ENCODE measurements at regions not wholly inside any gene's neighbourhood (a gene's known extent, or its start where the extent isn't known, plus 50 kb on each side); places are given as distances from the start of the nearest gene placed in this dataset.

- TF ChIP-seq, protein P1, sequence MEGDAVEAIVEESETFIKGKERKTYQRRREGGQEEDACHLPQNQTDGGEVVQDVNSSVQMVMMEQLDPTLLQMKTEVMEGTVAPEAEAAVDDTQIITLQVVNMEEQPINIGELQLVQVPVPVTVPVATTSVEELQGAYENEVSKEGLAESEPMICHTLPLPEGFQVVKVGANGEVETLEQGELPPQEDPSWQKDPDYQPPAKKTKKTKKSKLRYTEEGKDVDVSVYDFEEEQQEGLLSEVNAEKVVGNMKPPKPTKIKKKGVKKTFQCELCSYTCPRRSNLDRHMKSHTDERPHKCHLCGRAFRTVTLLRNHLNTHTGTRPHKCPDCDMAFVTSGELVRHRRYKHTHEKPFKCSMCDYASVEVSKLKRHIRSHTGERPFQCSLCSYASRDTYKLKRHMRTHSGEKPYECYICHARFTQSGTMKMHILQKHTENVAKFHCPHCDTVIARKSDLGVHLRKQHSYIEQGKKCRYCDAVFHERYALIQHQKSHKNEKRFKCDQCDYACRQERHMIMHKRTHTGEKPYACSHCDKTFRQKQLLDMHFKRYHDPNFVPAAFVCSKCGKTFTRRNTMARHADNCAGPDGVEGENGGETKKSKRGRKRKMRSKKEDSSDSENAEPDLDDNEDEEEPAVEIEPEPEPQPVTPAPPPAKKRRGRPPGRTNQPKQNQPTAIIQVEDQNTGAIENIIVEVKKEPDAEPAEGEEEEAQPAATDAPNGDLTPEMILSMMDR (IDR thresholded peaks at IDR 0.05): no peak
- DNase-seq (ENCODE audit: low spot score): no peak
- Mint-ChIP-seq H3K27ac (ENCODE audit: unreplicated experiment) (peak overlapping the region; percentile 92), H3K4me1 (ENCODE audit: low read depth) (peaks cover 94% of the 10 kb centered on the region), H3K4me3 (ENCODE audit: unreplicated experiment) (no peak overlapping the region), H3K9me3 (ENCODE audit: low read depth) (peaks cover 4% of the 10 kb centered on the region), H3K27me3 (ENCODE audit: low read depth) (no peaks in the 10 kb centered on the region), H3K36me3 (ENCODE audit: low read depth) (no peaks in the 10 kb centered on the region)
These were observed 220.3 kb upstream of the DAPK1 start for GRCh38 chr9:87277346-87277745.

- Mint-ChIP-seq H3K9me3 (ENCODE audit: low read depth) (peaks cover 4% of the 10 kb centered on the region), H3K4me3 (ENCODE audit: unreplicated experiment) (no peak overlapping the region), H3K36me3 (ENCODE audit: low read depth) (no peaks in the 10 kb centered on the region), H3K27ac (ENCODE audit: unreplicated experiment) (peak overlapping the region; percentile 77), H3K4me1 (ENCODE audit: low read depth) (peaks cover 98% of the 10 kb centered on the region), H3K27me3 (ENCODE audit: low read depth) (no peaks in the 10 kb centered on the region)
- TF ChIP-seq, protein P1 (IDR thresholded peaks at IDR 0.05): no peak
- DNase-seq (ENCODE audit: low spot score): no peak
These were observed 218.5 kb upstream of the DAPK1 start for GRCh38 chr9:87278971-87279733.

DNA sequence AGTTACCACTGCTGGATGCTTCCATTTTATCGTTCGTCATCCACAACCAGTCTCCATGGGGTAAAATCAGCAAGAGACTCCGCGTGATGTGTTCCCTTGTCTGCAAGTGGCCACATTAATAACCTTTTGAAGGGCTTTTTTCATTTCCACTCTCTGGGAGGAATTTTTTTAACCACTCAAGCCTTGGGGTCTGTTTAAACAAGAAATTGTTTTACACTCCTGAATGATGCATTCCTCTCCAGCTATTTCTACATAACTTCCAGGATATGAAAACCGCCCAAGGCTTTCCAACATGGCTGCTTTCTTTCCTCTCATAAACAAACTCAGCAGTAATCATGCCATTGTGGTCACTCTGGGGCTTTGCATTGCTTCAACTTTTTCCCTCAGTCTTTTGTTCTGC, 217.2 kb upstream of the DAPK1 start:
- H3K4me3 Mint-ChIP-seq (ENCODE audit: unreplicated experiment): no peak overlapping the region
- DNase-seq (ENCODE audit: low spot score): no peak
- H3K36me3 Mint-ChIP-seq (ENCODE audit: low read depth): no peaks in the 10 kb centered on the region
- peak overlapping the region; percentile 77 for H3K27ac Mint-ChIP-seq (ENCODE audit: unreplicated experiment)
- H3K27me3 Mint-ChIP-seq (ENCODE audit: low read depth): no peaks in the 10 kb centered on the region
- H3K9me3 Mint-ChIP-seq (ENCODE audit: low read depth): peaks cover 4% of the 10 kb centered on the region
- peaks cover 96% of the 10 kb centered on the region for H3K4me1 Mint-ChIP-seq (ENCODE audit: low read depth)
- TF ChIP-seq, protein P1 (IDR thresholded peaks at IDR 0.05): no peak

GRCh38 chr9:87282538-87282937, 215.1 kb upstream of the DAPK1 start:
- H3K36me3 Mint-ChIP-seq (ENCODE audit: low read depth): no peaks in the 10 kb centered on the region
- no peak for DNase-seq (ENCODE audit: low spot score)
- H3K9me3 Mint-ChIP-seq (ENCODE audit: low read depth): peaks cover 4% of the 10 kb centered on the region
- peak overlapping the region; percentile 67 for H3K27ac Mint-ChIP-seq (ENCODE audit: unreplicated experiment)
- no peak overlapping the region for H3K4me3 Mint-ChIP-seq (ENCODE audit: unreplicated experiment)
- TF ChIP-seq, protein P1 (IDR thresholded peaks at IDR 0.05): no peak
- H3K27me3 Mint-ChIP-seq (ENCODE audit: low read depth): no peaks in the 10 kb centered on the region
- peaks cover 80% of the 10 kb centered on the region for H3K4me1 Mint-ChIP-seq (ENCODE audit: low read depth)

DNA sequence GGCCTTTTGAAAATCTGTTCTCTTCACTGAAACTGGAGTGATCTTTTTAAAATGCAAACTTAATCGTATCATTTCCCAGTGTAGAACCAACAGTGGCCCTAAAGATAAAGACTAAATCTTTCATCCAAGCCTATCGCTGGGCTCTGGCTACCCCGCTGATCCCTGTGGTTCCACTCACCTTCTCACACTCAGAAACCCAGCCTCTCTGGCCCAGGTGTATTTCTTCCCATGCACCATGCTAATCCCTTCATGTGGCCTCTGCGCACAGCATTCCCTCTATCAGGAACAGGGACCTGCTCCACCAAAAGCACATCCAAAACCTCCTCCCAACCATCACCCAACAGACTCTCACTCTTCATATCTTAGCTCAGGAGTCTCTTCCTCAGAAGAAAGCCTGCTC, 214.1 kb upstream of the DAPK1 start:
- H3K4me1 Mint-ChIP-seq (ENCODE audit: low read depth): peaks cover 70% of the 10 kb centered on the region

More for the DNA sequence above, 214.1 kb upstream of the DAPK1 start:
- Mint-ChIP-seq H3K27me3 (ENCODE audit: low read depth) (no peaks in the 10 kb centered on the region), H3K4me3 (ENCODE audit: unreplicated experiment) (no peak overlapping the region), H3K36me3 (ENCODE audit: low read depth) (no peaks in the 10 kb centered on the region), H3K27ac (ENCODE audit: unreplicated experiment) (peak overlapping the region; percentile 60), H3K9me3 (ENCODE audit: low read depth) (peaks cover 4% of the 10 kb centered on the region)
- DNase-seq (ENCODE audit: low spot score): no peak
- TF ChIP-seq, protein P1 (IDR thresholded peaks at IDR 0.05): no peak

All from chondrocyte (in vitro differentiated cells).